Smooth muscle cell (in vitro differentiated cells): ENCODE measurements at regions not wholly inside any gene's neighbourhood (a gene's known extent, or its start where the extent isn't known, plus 50 kb on each side); places are given as distances from the start of the nearest gene placed in this dataset.
A peak's percentile ranks its signal among the peaks of the same experiment; 100 is the strongest.

Source experiments
- DNase-seq: peaks from one replicate; lab custom pipeline; 2025; ENCODE audit not compliant: unreplicated experiment; lab: John Stamatoyannopoulos, UW
- H2AFZ ChIP-seq: fragments of 200-600 bp; sonication (generic); 2 replicates; pipeline ENCODE4 v1.6.0; 2016; ENCODE audit warnings: antibody characterized with exemption, low read depth, mild to moderate bottlenecking
- H3F3A ChIP-seq: fragments of 200-600 bp; sonication (generic); 2 replicates; pipeline ENCODE4 v1.6.0; 2017; ENCODE audit warnings: antibody characterized with exemption, low read depth
- H3K27ac ChIP-seq: fragments of 200-600 bp; sonication (generic); 2 replicates; pipeline ENCODE4 v1.5.1; 2016; ENCODE audit warnings: low read depth, mild to moderate bottlenecking
- H3K27me3 ChIP-seq: fragments of 200-600 bp; sonication (generic); 2 replicates; pipeline ENCODE4 v1.6.1; 2016; ENCODE audit warnings: low read depth, mild to moderate bottlenecking
- H3K36me3 ChIP-seq: fragments of 200-600 bp; sonication (generic); 2 replicates; pipeline ENCODE4 v1.5.1; 2016; ENCODE audit warnings: low read depth
- H3K4me1 ChIP-seq: fragments of 200-600 bp; sonication (generic); 2 replicates; pipeline ENCODE4 v1.5.1; 2016; ENCODE audit warnings: low read depth
- H3K4me2 ChIP-seq: fragments of 200-600 bp; sonication (generic); 2 replicates; pipeline ENCODE4 v1.6.0; 2016; ENCODE audit warnings: mild to moderate bottlenecking
- H3K4me3 ChIP-seq: fragments of 200-600 bp; sonication (generic); 2 replicates; pipeline ENCODE4 v1.5.1; 2016; ENCODE audit warnings: mild to moderate bottlenecking
- H3K79me2 ChIP-seq: fragments of 200-600 bp; sonication (generic); 2 replicates; pipeline ENCODE4 v1.6.0; 2016; ENCODE audit warnings: low read depth, mild to moderate bottlenecking
- H3K9ac ChIP-seq: fragments of 200-600 bp; sonication (generic); 2 replicates; pipeline ENCODE4 v1.6.0; 2016; ENCODE audit warnings: low read depth
- H3K9me3 ChIP-seq: fragments of 200-600 bp; sonication (generic); replicated peaks from 2 replicates; pipeline ENCODE4 v1.5.1; 2016; ENCODE audit warnings: low read depth
- H4K20me1 ChIP-seq: fragments of 200-600 bp; sonication (generic); 2 replicates; pipeline ENCODE4 v1.6.0; 2016; ENCODE audit warnings: low read depth
- WGBS: methylation state at CpG from one replicate; pipeline ENCODE4 v1.1.7; 2016; ENCODE audit warnings: low lambda C conversion rate; 5-methylcytosine and 5-hydroxymethylcytosine counted together
- TF ChIP-seq, protein P1 (sequence below): fragments of 200-600 bp; sonication (generic); IDR thresholded peaks from 2 replicates; pipeline ENCODE4 v1.5.1; 2017; ENCODE audit warnings: borderline replicate concordance, mild to moderate bottlenecking, antibody characterized with exemption; ENCODE audit not compliant: insufficient read depth, poor library complexity, severe bottlenecking

DNA sequence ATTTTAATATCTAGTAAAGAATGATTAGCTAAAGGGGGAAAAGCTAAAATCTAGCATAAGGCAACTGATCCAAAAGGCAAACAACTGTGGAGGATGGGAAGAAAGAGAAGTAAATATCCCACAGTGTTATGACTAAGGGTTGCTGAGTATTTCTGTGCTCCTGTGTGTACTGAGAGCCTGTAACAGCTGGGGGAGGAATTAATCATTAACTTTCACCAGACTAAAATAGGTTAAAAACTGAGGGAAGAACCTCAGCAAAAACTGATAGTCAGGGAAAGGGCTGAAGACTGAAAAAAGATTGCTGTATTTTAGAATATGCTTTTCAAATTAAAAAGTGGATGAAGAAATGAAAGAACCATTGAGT is 365.9 kb downstream of the CXXC4 start:
- H3K36me3 ChIP-seq = no peaks in the 10 kb centered on the region
- no peaks in the 10 kb centered on the region for H3F3A ChIP-seq
- no peak overlapping the region for H3K9ac ChIP-seq
- TF ChIP-seq, protein P1, sequence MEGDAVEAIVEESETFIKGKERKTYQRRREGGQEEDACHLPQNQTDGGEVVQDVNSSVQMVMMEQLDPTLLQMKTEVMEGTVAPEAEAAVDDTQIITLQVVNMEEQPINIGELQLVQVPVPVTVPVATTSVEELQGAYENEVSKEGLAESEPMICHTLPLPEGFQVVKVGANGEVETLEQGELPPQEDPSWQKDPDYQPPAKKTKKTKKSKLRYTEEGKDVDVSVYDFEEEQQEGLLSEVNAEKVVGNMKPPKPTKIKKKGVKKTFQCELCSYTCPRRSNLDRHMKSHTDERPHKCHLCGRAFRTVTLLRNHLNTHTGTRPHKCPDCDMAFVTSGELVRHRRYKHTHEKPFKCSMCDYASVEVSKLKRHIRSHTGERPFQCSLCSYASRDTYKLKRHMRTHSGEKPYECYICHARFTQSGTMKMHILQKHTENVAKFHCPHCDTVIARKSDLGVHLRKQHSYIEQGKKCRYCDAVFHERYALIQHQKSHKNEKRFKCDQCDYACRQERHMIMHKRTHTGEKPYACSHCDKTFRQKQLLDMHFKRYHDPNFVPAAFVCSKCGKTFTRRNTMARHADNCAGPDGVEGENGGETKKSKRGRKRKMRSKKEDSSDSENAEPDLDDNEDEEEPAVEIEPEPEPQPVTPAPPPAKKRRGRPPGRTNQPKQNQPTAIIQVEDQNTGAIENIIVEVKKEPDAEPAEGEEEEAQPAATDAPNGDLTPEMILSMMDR = no peak
- H3K27ac ChIP-seq = no peak overlapping the region
- no peaks in the 10 kb centered on the region for H3K79me2 ChIP-seq
- no peaks in the 10 kb centered on the region for H4K20me1 ChIP-seq
- H3K27me3 ChIP-seq = no peaks in the 10 kb centered on the region
- DNase-seq = no peak
- peak overlapping the region; percentile 19 for H3K4me3 ChIP-seq
- H3K9me3 ChIP-seq = no peaks in the 10 kb centered on the region
- no peak overlapping the region for H2AFZ ChIP-seq
- H3K4me1 ChIP-seq = no peaks in the 10 kb centered on the region
- H3K4me2 ChIP-seq = peak overlapping the region; percentile 24

DNA sequence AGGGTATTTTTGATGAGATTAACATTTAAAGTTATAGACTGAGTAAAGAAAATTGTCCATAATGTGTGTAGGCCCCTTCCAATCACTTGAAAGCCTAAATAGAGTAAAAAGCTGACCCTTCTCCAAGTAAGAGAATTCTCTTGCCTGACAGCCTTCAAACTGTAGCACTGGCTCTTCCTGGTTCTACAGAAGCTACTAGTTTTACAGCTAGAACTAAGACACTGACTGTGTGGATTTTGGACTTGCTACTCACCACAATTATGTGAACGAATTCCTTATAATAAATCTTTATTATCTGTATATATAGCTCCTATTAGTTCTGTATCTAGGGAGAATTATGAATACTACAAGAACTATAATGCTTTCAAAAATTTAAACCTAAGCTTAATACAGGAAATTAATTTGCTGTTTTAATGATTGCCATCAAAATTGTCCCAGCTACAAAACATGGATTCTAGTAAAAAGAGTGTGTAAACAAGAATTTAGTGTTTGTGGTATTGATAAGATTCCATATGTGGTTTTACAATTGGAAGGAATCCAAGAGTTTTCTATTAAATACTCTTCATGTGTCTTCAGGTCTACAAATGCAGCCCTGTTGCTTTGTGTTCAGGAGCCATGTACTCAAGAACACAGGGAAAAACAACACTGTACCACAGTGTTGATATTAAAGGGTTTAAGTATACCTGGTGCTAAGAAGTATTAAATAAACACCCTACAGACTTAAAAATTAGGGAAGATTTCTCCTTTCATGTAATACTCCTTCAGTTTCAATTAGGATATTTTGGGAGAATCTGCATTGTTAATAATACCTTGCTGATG is 366.5 kb downstream of the CXXC4 start:
- no peak overlapping the region for H3K27ac ChIP-seq
- H2AFZ ChIP-seq = no peak overlapping the region
- H3K4me3 ChIP-seq = no peak overlapping the region

DNA sequence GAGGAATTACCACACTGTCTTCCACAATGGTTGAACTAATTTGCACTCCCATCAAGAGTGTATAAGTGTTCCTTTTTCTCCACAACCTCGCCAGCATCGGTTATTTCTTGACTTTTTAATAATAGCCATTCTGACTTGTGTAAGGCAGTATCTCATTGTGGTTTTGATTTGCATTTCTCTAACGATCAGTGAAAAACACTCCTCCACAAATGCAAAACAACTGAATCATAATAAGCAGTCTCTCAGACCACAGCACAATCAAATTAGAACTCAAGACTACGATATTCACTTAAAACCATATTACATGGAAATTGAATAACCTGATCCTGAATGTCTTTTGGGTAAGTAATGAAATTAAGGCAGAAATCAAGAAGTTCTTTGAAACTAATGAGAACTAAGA is 371.7 kb downstream of the CXXC4 start:
- H3K27ac ChIP-seq = no peak overlapping the region
- H4K20me1 ChIP-seq = no peaks in the 10 kb centered on the region
- H3K36me3 ChIP-seq = no peaks in the 10 kb centered on the region
- H3K79me2 ChIP-seq = no peaks in the 10 kb centered on the region
- no peak overlapping the region for H3K4me2 ChIP-seq
- TF ChIP-seq, protein P1 = no peak
- H2AFZ ChIP-seq = no peak overlapping the region
- H3K4me1 ChIP-seq = no peaks in the 10 kb centered on the region
- H3K27me3 ChIP-seq = no peaks in the 10 kb centered on the region
- DNase-seq = no peak
- no peaks in the 10 kb centered on the region for H3F3A ChIP-seq
- no peak overlapping the region for H3K4me3 ChIP-seq
- 82% methylated on average over 4 of the region's 4 CpGs for WGBS
- H3K9me3 ChIP-seq = no peaks in the 10 kb centered on the region
- H3K9ac ChIP-seq = no peak overlapping the region

More for the DNA sequence above, 366.5 kb downstream of the CXXC4 start:
- no peaks in the 10 kb centered on the region for H3K4me1 ChIP-seq
- no peaks in the 10 kb centered on the region for H3K36me3 ChIP-seq
- WGBS = 52% methylated on average over 1 of the region's 1 CpG
- TF ChIP-seq, protein P1 = no peak
- H3K4me2 ChIP-seq = peak overlapping the region; percentile 32
- no peaks in the 10 kb centered on the region for H3F3A ChIP-seq
- no peaks in the 10 kb centered on the region for H3K79me2 ChIP-seq
- no peaks in the 10 kb centered on the region for H4K20me1 ChIP-seq
- no peak overlapping the region for H3K9ac ChIP-seq
- H3K27me3 ChIP-seq = no peaks in the 10 kb centered on the region
- H3K9me3 ChIP-seq = no peaks in the 10 kb centered on the region
- DNase-seq = no peak

DNA sequence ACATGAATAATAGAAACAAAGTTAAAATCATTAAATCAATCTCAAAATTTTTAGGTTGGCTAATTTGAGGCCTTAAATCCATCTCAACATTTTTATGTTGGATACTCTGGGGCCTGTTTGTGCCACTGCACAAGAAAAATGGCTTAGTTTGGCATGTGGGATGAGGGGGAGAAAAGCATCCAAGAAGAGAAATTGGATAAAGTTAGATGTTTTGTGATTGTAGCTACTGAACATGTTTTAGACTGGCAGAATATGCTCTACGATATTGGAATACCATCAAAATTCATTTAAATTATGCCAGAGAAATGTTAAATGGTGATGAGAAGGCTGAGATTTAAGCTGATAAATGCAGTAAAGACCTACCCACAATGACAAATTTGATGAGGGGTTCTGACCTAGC is 376.9 kb downstream of the CXXC4 start:
- no peaks in the 10 kb centered on the region for H3K27me3 ChIP-seq
- no peaks in the 10 kb centered on the region for H4K20me1 ChIP-seq
- no peak overlapping the region for H3K27ac ChIP-seq
- H3K79me2 ChIP-seq = no peaks in the 10 kb centered on the region
- H3K9me3 ChIP-seq = no peaks in the 10 kb centered on the region
- no peak overlapping the region for H3K9ac ChIP-seq
- no peak for DNase-seq
- no peaks in the 10 kb centered on the region for H3K36me3 ChIP-seq
- TF ChIP-seq, protein P1 = no peak
- 96% methylated on average over 1 of the region's 1 CpG for WGBS
- H3K4me1 ChIP-seq = no peaks in the 10 kb centered on the region
- no peak overlapping the region for H2AFZ ChIP-seq
- no peak overlapping the region for H3K4me3 ChIP-seq
- H3F3A ChIP-seq = no peaks in the 10 kb centered on the region
- H3K4me2 ChIP-seq = no peak overlapping the region
